H1 (cell line): ENCODE measurements at regions not wholly inside any gene's neighbourhood (a gene's known extent, or its start where the extent isn't known, plus 50 kb on each side); places are given as distances from the start of the nearest gene placed in this dataset.

Experiments used
- CTCF ChIA-PET: fragments of 300-600 bp; sonication (Branson Sonifier 250); formaldehyde crosslinking; loops from one replicate; lab custom pipeline; 2021; ENCODE audit not compliant: partially characterized antibody; lab: Charles Lee
- POLR2A ChIA-PET: fragments of 300-600 bp; sonication (Branson Sonifier 250); formaldehyde crosslinking; loops from one replicate; lab custom pipeline; 2021; ENCODE audit warnings: inconsistent platforms; ENCODE audit not compliant: partially characterized antibody; lab: Charles Lee
- DNase-seq, 2 experiments: peaks; one replicate each; pipeline versions ENCODE4 v3.0.0 to v3.0.0-alpha.2; 2010 to 2022; ENCODE audit warnings: low spot score in 2 of 2, low read depth in 1 of 2, mixed read lengths in 1 of 2
- FAIRE-seq: peaks from 2 replicates; lab custom pipeline; 2011; peaks lifted over from hg19 to GRCh38; lab: Jason Lieb, UNC
- H2AFZ ChIP-seq: 2 replicates; pipeline ENCODE4 v1.8.1; 2012; ENCODE audit warnings: low read length, inconsistent platforms
- H2AK5ac ChIP-seq: 2 replicates; pipeline ENCODE4 v1.6.1; 2013; ENCODE audit warnings: low read depth, low read length
- H2BK120ac ChIP-seq: replicated peaks from 2 replicates; pipeline ENCODE3; 2013; ENCODE audit warnings: low read depth, low read length, inconsistent platforms
- H2BK12ac ChIP-seq: 2 replicates; pipeline ENCODE4 v1.6.1; 2013; ENCODE audit warnings: low read depth, low read length
- H2BK15ac ChIP-seq: 2 replicates; pipeline ENCODE4 v1.6.1; 2013; ENCODE audit warnings: low read length
- H2BK20ac ChIP-seq: 2 replicates; pipeline ENCODE4 v1.6.1; 2013; ENCODE audit warnings: low read length
- H2BK5ac ChIP-seq: 2 replicates; pipeline ENCODE4 v1.6.1; 2013; ENCODE audit warnings: low read depth, low read length
- H3K14ac ChIP-seq: 2 replicates; pipeline ENCODE4 v1.6.1; 2013; ENCODE audit warnings: inconsistent platforms; ENCODE audit not compliant: insufficient read length
- H3K18ac ChIP-seq: 2 replicates; pipeline ENCODE4 v1.6.1; 2013; ENCODE audit warnings: low read length; ENCODE audit errors: extremely low read depth
- H3K23ac ChIP-seq: 2 replicates; pipeline ENCODE4 v1.6.1; 2013; ENCODE audit warnings: inconsistent platforms; ENCODE audit not compliant: insufficient read length
- H3K23me2 ChIP-seq: 2 replicates; pipeline ENCODE4 v1.6.1; 2013; ENCODE audit warnings: low read depth, low read length
- H3K27ac ChIP-seq: 2 replicates; pipeline ENCODE4 v1.6.1; 2011; ENCODE audit warnings: low read depth, low read length, inconsistent platforms
- H3K27me3 ChIP-seq, 4 experiments: replicated peaks in 1 of 4; 1 replicate in 1 of 4; 2 replicates in 3 of 4; pipeline versions ENCODE4 v1.6.1 to v1.8.1; 2011 to 2013; ENCODE audit warnings: low read length in 3 of 4, mild to moderate bottlenecking in 3 of 4, inconsistent platforms in 2 of 4, mixed read lengths in 2 of 4, moderate library complexity in 1 of 4; ENCODE audit not compliant: control insufficient read depth in 3 of 4, insufficient read depth in 3 of 4; ENCODE audit errors: extremely low read depth in 1 of 4
- H3K36me3 ChIP-seq, 4 experiments: 2 replicates each; pipeline versions ENCODE4 v1.6.1 to v1.8.1; 2011 to 2013; ENCODE audit warnings: mild to moderate bottlenecking in 4 of 4, low read length in 3 of 4, moderate library complexity in 2 of 4, control low read depth in 1 of 4, inconsistent platforms in 1 of 4; ENCODE audit not compliant: insufficient read depth in 4 of 4, control insufficient read depth in 2 of 4
- H3K4ac ChIP-seq: replicated peaks from 2 replicates; pipeline ENCODE3; 2013; ENCODE audit warnings: low read length, low read depth, mixed read lengths, inconsistent platforms; ENCODE audit not compliant: insufficient read length
- H3K4me1 ChIP-seq, 4 experiments: replicated peaks in 1 of 4; 1 replicate in 1 of 4; 2 replicates in 3 of 4; pipeline versions ENCODE4 v1.6.1 to v1.8.1; 2011 to 2013; ENCODE audit warnings: low read length in 3 of 4, inconsistent platforms in 2 of 4, mixed read lengths in 1 of 4; ENCODE audit not compliant: insufficient read depth in 4 of 4, control insufficient read depth in 3 of 4
- H3K4me2 ChIP-seq, 2 experiments: 2 replicates each; pipeline versions ENCODE4 v1.6.1 to v1.8.1; 2011 to 2013; ENCODE audit warnings: low read depth in 2 of 2, low read length in 2 of 2, control low read depth in 1 of 2, inconsistent platforms in 1 of 2, mild to moderate bottlenecking in 1 of 2; ENCODE audit not compliant: insufficient read depth in 1 of 2
- H3K4me3 ChIP-seq, 4 experiments: fragments of 200-600, 300-600 bp in 1 of 4; sonication (generic), shearing (Covaris generic), sonication (Bioruptor Twin) in 1 of 4; 2 replicates each; pipeline versions ENCODE4 v1.5.1 to v1.8.1; 2011 to 2016; ENCODE audit warnings: low read length in 4 of 4, low read depth in 3 of 4, control low read depth in 2 of 4, inconsistent platforms in 2 of 4, mild to moderate bottlenecking in 2 of 4, mixed read lengths in 1 of 4, moderate library complexity in 1 of 4; ENCODE audit not compliant: insufficient read depth in 2 of 4; ENCODE audit errors: extremely low read depth in 1 of 4
- H3K56ac ChIP-seq: replicated peaks from 2 replicates; pipeline ENCODE3; 2013; ENCODE audit warnings: low read depth, mild to moderate bottlenecking, mixed read lengths, low read length, inconsistent platforms; ENCODE audit not compliant: insufficient read length
- H3K79me1 ChIP-seq: 2 replicates; pipeline ENCODE4 v1.6.1; 2013; ENCODE audit warnings: low read depth, low read length, control low read depth
- H3K79me2 ChIP-seq, 2 experiments: 2 replicates each; pipeline versions ENCODE4 v1.6.1 to v1.8.1; 2012 to 2013; ENCODE audit warnings: low read length in 2 of 2, mild to moderate bottlenecking in 2 of 2, inconsistent platforms in 1 of 2; ENCODE audit not compliant: insufficient read depth in 2 of 2, control insufficient read depth in 1 of 2
- H3K9ac ChIP-seq, 4 experiments: replicated peaks in 1 of 4; 1 replicate in 1 of 4; 2 replicates in 3 of 4; pipeline versions ENCODE4 v1.6.1 to v1.8.1; 2011 to 2013; ENCODE audit warnings: low read depth in 3 of 4, low read length in 3 of 4, control low read depth in 2 of 4, mild to moderate bottlenecking in 2 of 4, moderate library complexity in 2 of 4, inconsistent platforms in 1 of 4; ENCODE audit errors: extremely low read depth in 1 of 4
- H3K9me3 ChIP-seq, 2 experiments: 2 replicates each; pipeline versions ENCODE4 v1.6.1 to v1.8.1; 2012 to 2013; ENCODE audit warnings: mild to moderate bottlenecking in 2 of 2, moderate library complexity in 2 of 2, control low read depth in 1 of 2, inconsistent platforms in 1 of 2, low read depth in 1 of 2, low read length in 1 of 2, mixed read lengths in 1 of 2; ENCODE audit not compliant: insufficient read depth in 2 of 2
- H4K20me1 ChIP-seq, 2 experiments: replicated peaks in 1 of 2; 2 replicates each; pipeline versions ENCODE3 to v1.8.1; 2011 to 2013; ENCODE audit warnings: inconsistent platforms in 2 of 2, low read length in 2 of 2, mild to moderate bottlenecking in 1 of 2; ENCODE audit not compliant: insufficient read depth in 2 of 2, control insufficient read depth in 1 of 2
- H4K5ac ChIP-seq: 2 replicates; pipeline ENCODE4 v1.6.1; 2013; ENCODE audit warnings: low read length, low read depth, mixed read lengths, inconsistent platforms; ENCODE audit not compliant: insufficient read length
- H4K8ac ChIP-seq: 2 replicates; pipeline ENCODE4 v1.8.0; 2013; ENCODE audit warnings: mild to moderate bottlenecking, moderate library complexity, low read length, inconsistent platforms; ENCODE audit not compliant: insufficient read depth; ENCODE audit errors: extremely low read depth
- H4K91ac ChIP-seq: replicated peaks from 2 replicates; pipeline ENCODE3; 2013; ENCODE audit warnings: low read length, mixed read lengths, inconsistent platforms; ENCODE audit not compliant: insufficient read length
- ATF2 ChIP-seq: IDR thresholded peaks from 2 replicates; pipeline ENCODE4 v1.6.1; 2012; ENCODE audit warnings: low read length, inconsistent platforms
- CTBP2 ChIP-seq: IDR thresholded peaks from 2 replicates; pipeline ENCODE4 v1.7.0; 2011; ENCODE audit warnings: borderline replicate concordance, mild to moderate bottlenecking, moderate library complexity, mixed read lengths, low read length; ENCODE audit not compliant: insufficient read depth, insufficient read length
- EZH2 ChIP-seq: fragments of 200-600 bp; sonication (generic); IDR thresholded peaks from 2 replicates; pipeline ENCODE4 v1.7.1; 2012; ENCODE audit warnings: low read depth, mild to moderate bottlenecking, moderate library complexity, low read length, inconsistent platforms; ENCODE audit not compliant: severe bottlenecking
- RBBP5 ChIP-seq: IDR thresholded peaks from 2 replicates; pipeline ENCODE4 v1.7.1; 2012; ENCODE audit warnings: low read depth, mild to moderate bottlenecking, inconsistent platforms, low read length, moderate library complexity, borderline replicate concordance
- RFX5 ChIP-seq: IDR thresholded peaks from 2 replicates; pipeline ENCODE4 v1.6.1; 2011; ENCODE audit warnings: low read depth, low read length, improper control_type of control experiment, borderline replicate concordance
- SIRT6 ChIP-seq: IDR thresholded peaks from one replicate; pipeline ENCODE4 v1.7.1; 2012; ENCODE audit warnings: low read length, inconsistent platforms
- SIX5 ChIP-seq: IDR thresholded peaks from 2 replicates; pipeline ENCODE4 v1.6.1; 2011; ENCODE audit warnings: mild to moderate bottlenecking, low read depth, low read length
- SP2 ChIP-seq: IDR thresholded peaks from 2 replicates; pipeline ENCODE4 v1.6.1; 2012; ENCODE audit warnings: mild to moderate bottlenecking, low read length, inconsistent platforms
- TAF7 ChIP-seq: optimal IDR thresholded peaks from 2 replicates; pipeline ENCODE3; 2011; ENCODE audit warnings: low read depth, mild to moderate bottlenecking, inconsistent platforms, low read length, moderate library complexity, borderline replicate concordance
- TBP ChIP-seq: IDR thresholded peaks from 2 replicates; pipeline ENCODE4 v1.6.1; 2011; ENCODE audit warnings: low read depth, low read length, improper control_type of control experiment
- ZNF274 ChIP-seq: IDR thresholded peaks from 2 replicates; pipeline ENCODE4 v1.7.0; 2012; ENCODE audit warnings: low read length, borderline replicate concordance; ENCODE audit errors: extremely low read depth
- WGBS, 2 experiments: shearing (Covaris generic) in 1 of 2; methylation state at CpG; one replicate each; pipeline versions ENCODE4 v1.1.6 to v1.1.7; 2013 to 2015; ENCODE audit warnings: low lambda C conversion rate in 2 of 2, mixed read lengths in 2 of 2, inconsistent platforms in 1 of 2, low coverage in 1 of 2, missing lambda C conversion rate in 1 of 2; ENCODE audit not compliant: insufficient replicate concordance in 2 of 2, insufficient coverage in 1 of 2, insufficient read length in 1 of 2; ENCODE audit errors: extremely low coverage in 1 of 2, missing lambda C conversion rate in 1 of 2; 5-methylcytosine and 5-hydroxymethylcytosine counted together

GRCh38 chr11:133582750-133583149 is 50.4 kb upstream of the OPCML start:
- no peak overlapping the region for H2BK15ac ChIP-seq
- peaks cover 0 to 10% (median 6%) of the 10 kb centered on the region in 4 experiments; a peak in 4 of 7 replicates for H3K4me1 ChIP-seq
- no peak overlapping the region for H2BK120ac ChIP-seq
- H2AK5ac ChIP-seq: no peak overlapping the region
- no peak overlapping the region for H2AFZ ChIP-seq
- H3K27me3 ChIP-seq: no peaks in the 10 kb centered on the region; a peak in 2 of 7 replicates
- H3K14ac ChIP-seq: no peak overlapping the region
- H2BK20ac ChIP-seq: no peak overlapping the region
- CTCF ChIA-PET: interaction anchor here (1.0 to 1.2 kb wide), 2 partner anchors 35 to 75 kb away, joined by 3 read pairs; no protein-coding TSS in a partner anchor
- H4K8ac ChIP-seq: no peak overlapping the region
- FAIRE-seq: no peak
- H3K23me2 ChIP-seq: peaks cover 8% of the 10 kb centered on the region; the same call in 1 of the 2 replicates
- DNase-seq: no peak
- H3K23ac ChIP-seq: no peak overlapping the region
- H2BK12ac ChIP-seq: no peak overlapping the region
- H3K4me2 ChIP-seq: no peak overlapping the region
- peaks cover 0 to 2% of the 10 kb centered on the region in 2 experiments for H4K20me1 ChIP-seq
- WGBS, 2 experiments: 93% methylated on average over 7 of the region's 7 CpGs; no CpG with 5 or more reads in 1 of the 2 experiments
- H3K36me3 ChIP-seq: no peaks in the 10 kb centered on the region
- H3K56ac ChIP-seq: no peak overlapping the region
- H3K9me3 ChIP-seq: no peaks in the 10 kb centered on the region
- H3K18ac ChIP-seq: no peak overlapping the region
- no peak overlapping the region for H3K4ac ChIP-seq
- no peak overlapping the region for H2BK5ac ChIP-seq
- no peak overlapping the region for H3K4me3 ChIP-seq
- H4K5ac ChIP-seq: no peak overlapping the region
- no peak overlapping the region for H3K9ac ChIP-seq
- no peak overlapping the region for H3K27ac ChIP-seq
- H4K91ac ChIP-seq: no peak overlapping the region
- POLR2A ChIA-PET: no interaction called here
- no peaks in the 10 kb centered on the region for H3K79me1 ChIP-seq
- no peaks in the 10 kb centered on the region for H3K79me2 ChIP-seq
- no peak for TF ChIP-seq ATF2
- TF ChIP-seq SP2: no peak
- TF ChIP-seq TAF7: no peak
- TF ChIP-seq SIRT6: no peak
- TF ChIP-seq RFX5: no peak
- TF ChIP-seq ZNF274: no peak
- no peak for TF ChIP-seq RBBP5
- no peak for TF ChIP-seq CTBP2
- TF ChIP-seq EZH2: no peak
- TF ChIP-seq TBP: no peak
- TF ChIP-seq SIX5: no peak
